Islet of Langerhans (tissue), 1 donor: ENCODE measurements at regions not wholly inside any gene's neighbourhood (a gene's known extent, or its start where the extent isn't known, plus 50 kb on each side); places are given as distances from the start of the nearest gene placed in this dataset.
"Not testable (repeated sequence)": the region's sequence is repeated elsewhere in the genome, so short reads cannot be mapped to it uniquely, and the experiment has no call there.

Source experiments
- FAIRE-seq: peaks from one replicate; lab custom pipeline; 2011; peaks lifted over from hg19 to GRCh38; lab: Jason Lieb, UNC

GRCh38 chr5:2890011-2890410 lies 138.5 kb upstream of the IRX2 start:
- no peak for FAIRE-seq

- no peak for FAIRE-seq
These were observed 137.1 kb upstream of the IRX2 start for GRCh38 chr5:2888520-2889060.

- FAIRE-seq, result no peak
These were observed 136.2 kb upstream of the IRX2 start for GRCh38 chr5:2887481-2888348.

- no peak for FAIRE-seq
These were observed 135.1 kb upstream of the IRX2 start for GRCh38 chr5:2886531-2886930.

- FAIRE-seq, result no peak
These were observed 132.3 kb upstream of the IRX2 start for GRCh38 chr5:2883771-2884170.

GRCh38 chr5:2879701-2880100 lies 128.2 kb upstream of the IRX2 start:
- no peak for FAIRE-seq

GRCh38 chr5:2877522-2877921 lies 126.0 kb upstream of the IRX2 start:
- FAIRE-seq, result no peak

- no peak for FAIRE-seq
These were observed 124.7 kb upstream of the IRX2 start for GRCh38 chr5:2876183-2876582.

- FAIRE-seq, result no peak
These were observed 122.6 kb upstream of the IRX2 start for GRCh38 chr5:2874099-2874498.

- FAIRE-seq, result no peak
These were observed 121.2 kb upstream of the IRX2 start for GRCh38 chr5:2872676-2873075.

GRCh38 chr5:2871282-2871681 lies 119.8 kb upstream of the IRX2 start:
- no peak for FAIRE-seq

- no peak for FAIRE-seq
These were observed 118.0 kb upstream of the IRX2 start for GRCh38 chr5:2869471-2869870.

GRCh38 chr5:2867373-2867933 lies 116.0 kb upstream of the IRX2 start:
- no peak for FAIRE-seq

GRCh38 chr5:2866662-2867372 lies 115.3 kb upstream of the IRX2 start:
- no peak for FAIRE-seq

- no peak for FAIRE-seq
These were observed 114.4 kb upstream of the IRX2 start for GRCh38 chr5:2865856-2866255.

GRCh38 chr5:2864515-2865105 lies 113.1 kb upstream of the IRX2 start:
- no peak for FAIRE-seq

GRCh38 chr5:2863675-2864433 lies 112.4 kb upstream of the IRX2 start:
- FAIRE-seq, result no peak

- no peak for FAIRE-seq
These were observed 111.7 kb upstream of the IRX2 start for GRCh38 chr5:2863133-2863532.

- not testable (repeated sequence) for FAIRE-seq
These were observed 110.7 kb upstream of the IRX2 start for GRCh38 chr5:2862176-2862575.

- FAIRE-seq, result no peak
These were observed 110.1 kb upstream of the IRX2 start for GRCh38 chr5:2861605-2862004.

GRCh38 chr5:2860101-2860500 lies 108.6 kb upstream of the IRX2 start:
- FAIRE-seq, result no peak

GRCh38 chr5:2857837-2858236 lies 106.4 kb upstream of the IRX2 start:
- FAIRE-seq, result no peak
